OCI-LY1 (cell line): ENCODE measurements at regions not wholly inside any gene's neighbourhood (a gene's known extent, or its start where the extent isn't known, plus 50 kb on each side); places are given as distances from the start of the nearest gene placed in this dataset.
"Not testable (repeated sequence)": the region's sequence is repeated elsewhere in the genome, so short reads cannot be mapped to it uniquely, and the experiment has no call there.

Experiments used
- H2AFZ ChIP-seq: fragments of 200-600 bp; sonication (generic), shearing (Covaris generic); 2 replicates; pipeline ENCODE4 v1.6.0; 2014; ENCODE audit warnings: antibody characterized with exemption, mild to moderate bottlenecking, low read length
- H3F3A ChIP-seq: fragments of 200-600 bp; sonication (generic), shearing (Covaris generic); 2 replicates; pipeline ENCODE4 v1.6.0; 2014; ENCODE audit warnings: mild to moderate bottlenecking, antibody characterized with exemption, low read length, moderate library complexity; ENCODE audit not compliant: insufficient read depth
- H3K27ac ChIP-seq: fragments of 200-600 bp; sonication (generic); 2 replicates; pipeline ENCODE4 v1.5.1; 2014; ENCODE audit warnings: low read length, mixed run types, mild to moderate bottlenecking, low read depth; ENCODE audit not compliant: poor library complexity, severe bottlenecking
- H3K27me3 ChIP-seq: fragments of 200-600 bp; sonication (generic); 2 replicates; pipeline ENCODE4 v1.6.0; 2014; ENCODE audit warnings: antibody characterized with exemption, mild to moderate bottlenecking, low read length, moderate library complexity; ENCODE audit not compliant: insufficient read depth
- H3K36me3 ChIP-seq: fragments of 200-600 bp; sonication (generic); 2 replicates; pipeline ENCODE4 v1.6.1; 2014; ENCODE audit warnings: mild to moderate bottlenecking, antibody characterized with exemption, low read length, moderate library complexity, mixed read lengths; ENCODE audit not compliant: insufficient read depth
- H3K4me1 ChIP-seq: fragments of 200-600 bp; sonication (generic); 2 replicates; pipeline ENCODE4 v1.5.1; 2014; ENCODE audit warnings: mild to moderate bottlenecking, low read length, moderate library complexity; ENCODE audit not compliant: insufficient read depth, severe bottlenecking
- H3K4me2 ChIP-seq: fragments of 200-600 bp; sonication (generic), shearing (Covaris generic); 2 replicates; pipeline ENCODE4 v1.6.1; 2014; ENCODE audit warnings: low read length
- H3K4me3 ChIP-seq: fragments of 200-600 bp; sonication (generic); 2 replicates; pipeline ENCODE4 v1.5.1; 2014; ENCODE audit warnings: low read length, low read depth, mild to moderate bottlenecking, mixed read lengths; ENCODE audit not compliant: poor library complexity, severe bottlenecking
- H3K79me2 ChIP-seq: fragments of 200-600 bp; shearing (Covaris generic); 2 replicates; pipeline ENCODE4 v1.6.1; 2016; ENCODE audit warnings: mixed run types, low read length, mixed read lengths; ENCODE audit not compliant: insufficient read depth
- H3K9ac ChIP-seq: fragments of 200-600 bp; sonication (generic), shearing (Covaris generic); 2 replicates; pipeline ENCODE4 v1.6.1; 2014; ENCODE audit warnings: mild to moderate bottlenecking, low read length, mixed read lengths
- H3K9me2 ChIP-seq: fragments of 200-600 bp; sonication (generic), shearing (Covaris generic); 2 replicates; pipeline ENCODE4 v1.6.1; 2014; ENCODE audit warnings: low read depth, mild to moderate bottlenecking, low read length, mixed read lengths
- H3K9me3 ChIP-seq: fragments of 200-600 bp; shearing (Covaris generic); 2 replicates; pipeline ENCODE4 v1.6.1; 2014; ENCODE audit warnings: low read length, mixed read lengths
- H4K20me1 ChIP-seq: fragments of 200-600 bp; sonication (generic), shearing (Covaris generic); 2 replicates; pipeline ENCODE4 v1.6.0; 2016; ENCODE audit warnings: mild to moderate bottlenecking, low read length; ENCODE audit not compliant: insufficient read depth
- CTCF ChIP-seq: fragments of 200-600 bp; sonication (generic), shearing (Covaris generic); IDR thresholded peaks from 2 replicates; pipeline ENCODE4 v1.5.1; 2017; ENCODE audit warnings: mild to moderate bottlenecking, antibody characterized with exemption, low read length, moderate library complexity, mixed read lengths
- EZH2 ChIP-seq: fragments of 200-600 bp; sonication (generic), shearing (Covaris generic); IDR thresholded peaks from 2 replicates; pipeline ENCODE4 v1.8.0; 2017; ENCODE audit warnings: borderline replicate concordance, mixed run types, mild to moderate bottlenecking, antibody characterized with exemption, low read length, moderate library complexity, mixed read lengths

DNA sequence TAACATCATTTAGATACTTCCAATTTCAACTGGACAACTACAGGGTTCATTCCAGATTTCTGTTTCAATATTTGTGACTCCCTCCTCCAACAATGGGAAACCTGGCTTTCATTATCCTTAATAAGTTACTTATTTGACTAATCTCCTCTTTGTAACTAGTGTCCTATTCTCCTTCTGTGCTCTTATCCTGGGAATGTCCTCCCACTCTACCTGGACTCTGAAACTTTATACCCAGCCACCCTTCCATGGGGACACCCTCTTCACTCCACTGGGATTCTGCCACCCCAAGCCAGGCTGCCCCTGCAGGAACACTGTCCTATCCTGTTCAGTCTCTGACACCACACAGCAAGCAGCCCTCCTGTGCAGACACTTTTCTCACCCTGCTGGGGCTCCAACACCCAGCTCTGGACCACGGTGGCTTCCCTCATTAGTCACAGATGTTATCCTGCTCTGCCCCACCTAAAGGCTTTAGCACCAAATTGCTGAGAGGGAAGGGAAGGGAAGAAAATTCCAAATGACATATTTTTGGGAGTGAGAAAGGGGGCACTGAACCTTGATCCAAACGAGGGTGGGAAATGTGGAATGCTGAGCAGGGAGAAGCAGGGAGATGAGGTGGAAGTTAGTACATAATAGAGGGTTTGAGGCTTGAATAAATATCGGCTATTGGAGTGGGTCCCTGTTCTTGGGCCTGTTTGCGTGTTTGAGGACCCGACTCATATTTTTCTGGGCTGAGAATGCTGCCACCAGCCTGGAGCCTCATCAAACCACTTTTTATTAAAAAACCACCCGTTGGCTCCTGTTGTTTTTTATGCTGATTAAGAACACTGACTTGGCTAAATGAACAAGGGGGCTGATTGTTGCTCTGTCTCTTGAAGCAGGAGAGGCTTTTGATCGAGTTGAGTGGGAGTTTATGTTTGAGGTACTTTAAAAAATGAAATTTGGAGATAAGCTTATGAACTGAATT is 54.0 kb upstream of the AKIRIN2 start:
- Histone ChIP-seq H3K79me2 (no peaks in the 10 kb centered on the region), H3K4me2 (peak overlapping the region; percentile 22; the same call in 1 of the 2 replicates), H3K27me3 (no peaks in the 10 kb centered on the region), H3K9me2 (no peaks in the 10 kb centered on the region), H4K20me1 (no peaks in the 10 kb centered on the region), H3K4me3 (no peak overlapping the region), H3K27ac (peak overlapping the region; percentile 56), H3K9me3 (0 out of 2 replicates have a peak, but pooled peaks cover 2% of the 10 kb centered on the region), H3K4me1 (peaks cover 25% of the 10 kb centered on the region), H2AFZ (peak overlapping the region; percentile 68; the same call in 1 of the 2 replicates), H3K9ac (peak overlapping the region; percentile 36; the same call in 1 of the 2 replicates), H3F3A (no peaks in the 10 kb centered on the region), H3K36me3 (no peaks in the 10 kb centered on the region; the same call in 1 of the 2 replicates)
- TF ChIP-seq EZH2 (no peak), CTCF (no peak)

DNA sequence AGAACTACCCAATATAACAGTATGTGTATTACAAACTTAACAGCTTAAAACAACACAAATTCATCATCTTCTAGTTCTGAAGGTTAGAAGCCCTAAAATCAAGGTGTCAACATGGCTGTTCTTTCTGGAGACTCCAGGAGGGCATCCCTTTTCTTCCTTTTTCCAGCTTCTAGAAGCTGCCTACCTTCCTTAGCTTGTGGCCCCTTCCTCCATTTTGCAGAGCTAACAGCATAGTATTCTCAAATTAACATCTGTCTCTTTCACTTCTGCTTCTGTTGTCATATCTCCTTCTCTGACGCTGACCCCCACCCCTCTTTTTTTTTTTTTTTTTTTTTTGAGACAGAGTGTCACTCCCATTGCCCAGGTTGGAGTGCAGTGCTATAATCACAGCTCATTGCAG is 52.8 kb upstream of the AKIRIN2 start:
- no peaks in the 10 kb centered on the region for H3K9me2 ChIP-seq
- H3K4me2 ChIP-seq, result no peak overlapping the region
- H3K36me3 ChIP-seq, result no peaks in the 10 kb centered on the region; the same call in 1 of the 2 replicates
- TF ChIP-seq CTCF (no peak), EZH2 (no peak)
- no peaks in the 10 kb centered on the region for H3F3A ChIP-seq
- H3K79me2 ChIP-seq, result no peaks in the 10 kb centered on the region
- H3K27me3 ChIP-seq, result no peaks in the 10 kb centered on the region
- no peaks in the 10 kb centered on the region for H4K20me1 ChIP-seq
- no peak overlapping the region for H3K9ac ChIP-seq
- H3K27ac ChIP-seq, result peak overlapping the region; percentile 29
- H3K9me3 ChIP-seq, result 0 out of 2 replicates have a peak, but pooled peaks cover 2% of the 10 kb centered on the region
- H3K4me3 ChIP-seq, result no peak overlapping the region
- no peak overlapping the region for H2AFZ ChIP-seq
- peaks cover 25% of the 10 kb centered on the region for H3K4me1 ChIP-seq

DNA sequence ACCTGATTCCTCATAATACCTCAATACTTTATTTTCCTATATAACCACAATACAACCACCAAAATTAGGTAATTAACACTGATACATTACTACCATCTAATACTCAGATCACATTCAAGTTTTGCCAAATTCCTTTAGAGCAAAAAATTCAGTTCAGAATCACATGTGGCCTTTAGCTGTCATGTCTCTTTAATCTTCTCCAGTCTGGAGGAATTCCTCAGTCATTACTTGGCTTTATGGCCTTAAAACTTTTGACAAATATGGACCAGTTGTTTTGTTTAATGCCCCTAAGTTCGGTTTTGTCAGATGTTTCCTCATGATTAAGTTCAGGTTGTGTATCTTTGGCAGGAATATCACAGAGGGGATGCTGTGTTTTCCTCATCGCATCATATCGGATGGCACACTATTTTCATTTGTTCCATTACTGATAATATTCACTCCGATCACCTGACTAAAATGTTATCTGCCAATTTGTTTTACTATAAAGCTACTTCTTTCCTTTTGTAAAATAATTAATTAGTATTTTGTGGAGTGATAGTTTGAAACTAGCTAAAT is 51.2 kb upstream of the AKIRIN2 start:
- no peak overlapping the region for H3K9ac ChIP-seq
- H4K20me1 ChIP-seq, result no peaks in the 10 kb centered on the region
- H2AFZ ChIP-seq, result no peak overlapping the region
- H3K27me3 ChIP-seq, result no peaks in the 10 kb centered on the region
- no peaks in the 10 kb centered on the region for H3F3A ChIP-seq
- H3K36me3 ChIP-seq, result no peaks in the 10 kb centered on the region; the same call in 1 of the 2 replicates
- no peaks in the 10 kb centered on the region for H3K79me2 ChIP-seq
- H3K27ac ChIP-seq, result no peak overlapping the region
- TF ChIP-seq CTCF, result no peak
- no peak for TF ChIP-seq EZH2
- H3K4me3 ChIP-seq, result no peak overlapping the region
- peaks cover 25% of the 10 kb centered on the region for H3K4me1 ChIP-seq
- H3K4me2 ChIP-seq, result no peak overlapping the region
- H3K9me2 ChIP-seq, result no peaks in the 10 kb centered on the region
- H3K9me3 ChIP-seq, result 0 out of 2 replicates have a peak, but pooled peaks cover 2% of the 10 kb centered on the region

DNA sequence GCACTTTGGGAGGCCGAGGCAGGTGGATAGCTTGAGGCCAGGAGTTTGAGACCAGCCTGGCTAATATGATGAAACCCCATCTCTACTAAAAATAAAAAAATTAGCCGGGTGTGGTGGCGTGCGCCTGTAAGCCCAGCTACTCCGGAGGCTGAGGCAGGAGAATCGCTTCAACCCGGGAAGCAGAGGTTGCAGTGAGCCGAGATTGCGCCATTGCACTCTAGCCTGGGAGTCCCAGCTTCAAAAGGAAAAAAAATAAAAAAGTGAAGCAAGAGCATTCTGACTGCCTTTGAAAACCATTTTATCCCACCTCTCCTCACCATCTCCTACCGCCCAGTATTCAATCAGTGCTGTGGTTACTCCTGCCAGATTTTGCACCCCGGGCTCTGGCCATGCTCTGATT is 50.5 kb upstream of the AKIRIN2 start:
- not testable (repeated sequence) for H3K79me2 ChIP-seq, H3F3A ChIP-seq, H3K9me3 ChIP-seq, H3K36me3 ChIP-seq, H2AFZ ChIP-seq, H3K4me2 ChIP-seq, H3K27ac ChIP-seq, H4K20me1 ChIP-seq, H3K27me3 ChIP-seq, H3K9me2 ChIP-seq, H3K4me3 ChIP-seq, H3K9ac ChIP-seq
- peaks cover 23% of the 10 kb centered on the region for H3K4me1 ChIP-seq
